Fibroblast of lung (primary cell): ENCODE measurements at regions not wholly inside any gene's neighbourhood (a gene's known extent, or its start where the extent isn't known, plus 50 kb on each side); places are given as distances from the start of the nearest gene placed in this dataset.

Experiments
- EZH2 ChIP-seq: IDR thresholded peaks from 2 replicates; pipeline ENCODE4 v1.5.1; 2012; ENCODE audit warnings: low read length, control low read depth, mild to moderate bottlenecking; ENCODE audit errors: missing control alignments
- TF ChIP-seq, protein P1 (sequence below), 2 donors: IDR thresholded peaks in 1 of 2; conservative IDR thresholded peaks in 1 of 2; 1 replicate in 1 of 2; 2 replicates in 1 of 2; pipeline ENCODE4 v1.5.1; 2011 to 2012; ENCODE audit warnings: low read length in 2 of 2, control low read depth in 1 of 2, inconsistent platforms in 1 of 2, low read depth in 1 of 2, mild to moderate bottlenecking in 1 of 2

DNA sequence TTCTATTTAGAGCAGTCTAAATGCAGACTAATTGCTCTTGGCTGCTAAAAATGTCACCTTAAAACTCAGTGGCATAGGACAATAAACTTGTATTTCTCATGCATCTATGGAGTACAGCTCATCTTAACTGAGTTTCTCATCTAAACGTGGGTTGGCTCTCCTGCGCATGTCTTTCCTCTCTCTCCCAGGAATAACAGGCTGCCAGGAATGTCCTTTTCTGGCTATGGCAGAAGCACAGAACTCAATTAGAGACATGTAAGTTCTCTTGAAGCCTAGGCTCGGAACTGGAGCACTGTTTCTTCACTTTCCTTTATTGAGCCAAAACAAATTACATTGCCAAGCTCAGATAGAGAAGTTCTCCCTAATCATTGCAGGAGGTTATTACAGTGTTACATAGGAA, 722.3 kb upstream of the FLRT2 start:
- TF ChIP-seq, protein P1, sequence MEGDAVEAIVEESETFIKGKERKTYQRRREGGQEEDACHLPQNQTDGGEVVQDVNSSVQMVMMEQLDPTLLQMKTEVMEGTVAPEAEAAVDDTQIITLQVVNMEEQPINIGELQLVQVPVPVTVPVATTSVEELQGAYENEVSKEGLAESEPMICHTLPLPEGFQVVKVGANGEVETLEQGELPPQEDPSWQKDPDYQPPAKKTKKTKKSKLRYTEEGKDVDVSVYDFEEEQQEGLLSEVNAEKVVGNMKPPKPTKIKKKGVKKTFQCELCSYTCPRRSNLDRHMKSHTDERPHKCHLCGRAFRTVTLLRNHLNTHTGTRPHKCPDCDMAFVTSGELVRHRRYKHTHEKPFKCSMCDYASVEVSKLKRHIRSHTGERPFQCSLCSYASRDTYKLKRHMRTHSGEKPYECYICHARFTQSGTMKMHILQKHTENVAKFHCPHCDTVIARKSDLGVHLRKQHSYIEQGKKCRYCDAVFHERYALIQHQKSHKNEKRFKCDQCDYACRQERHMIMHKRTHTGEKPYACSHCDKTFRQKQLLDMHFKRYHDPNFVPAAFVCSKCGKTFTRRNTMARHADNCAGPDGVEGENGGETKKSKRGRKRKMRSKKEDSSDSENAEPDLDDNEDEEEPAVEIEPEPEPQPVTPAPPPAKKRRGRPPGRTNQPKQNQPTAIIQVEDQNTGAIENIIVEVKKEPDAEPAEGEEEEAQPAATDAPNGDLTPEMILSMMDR (conservative IDR thresholded peaks at IDR 0.05 in 1 of 2, IDR thresholded peaks at IDR 0.05 in 1 of 2; ENCODE audit: low read depth in 1 of 2, low read length in 2 of 2) = no peak
- no peak for TF ChIP-seq EZH2
